Liver (tissue), 3 donors: ENCODE measurements at regions not wholly inside any gene's neighbourhood (a gene's known extent, or its start where the extent isn't known, plus 50 kb on each side); places are given as distances from the start of the nearest gene placed in this dataset.

ENCODE experiments used
- GABPA ChIP-seq, 2 donors: IDR thresholded peaks in 1 of 2; conservative IDR thresholded peaks in 1 of 2; 2 replicates each; pipeline ENCODE4 v1.6.1; 2016; ENCODE audit warnings: antibody characterized with exemption in 2 of 2, mild to moderate bottlenecking in 1 of 2, moderate library complexity in 1 of 2
- HNF4G ChIP-seq: IDR thresholded peaks from 2 replicates; pipeline ENCODE4 v1.6.1; 2016; ENCODE audit warnings: antibody characterized with exemption
- JUND ChIP-seq, 2 donors: IDR thresholded peaks; 2 replicates each; pipeline ENCODE4 v1.6.1; 2016; ENCODE audit warnings: antibody characterized with exemption in 2 of 2
- SP1 ChIP-seq: IDR thresholded peaks from 2 replicates; pipeline ENCODE4 v1.6.1; 2018; ENCODE audit warnings: antibody characterized with exemption, mild to moderate bottlenecking
- TAF1 ChIP-seq: conservative IDR thresholded peaks from 2 replicates; pipeline ENCODE4 v1.6.1; 2016; ENCODE audit warnings: antibody characterized with exemption, mild to moderate bottlenecking
- YY1 ChIP-seq: IDR thresholded peaks from 2 replicates; pipeline ENCODE4 v1.6.1; 2016; ENCODE audit warnings: antibody characterized with exemption, mild to moderate bottlenecking
- TF ChIP-seq, protein P1 (sequence below): IDR thresholded peaks from 2 replicates; pipeline ENCODE4 v1.6.1; 2016; ENCODE audit warnings: antibody characterized with exemption, mild to moderate bottlenecking
- TF ChIP-seq, protein P2 (sequence below): fragments of 150-350 bp; IDR thresholded peaks from 2 replicates; pipeline ENCODE4 v1.5.1; 2017; ENCODE audit warnings: improper control_type of control experiment, low read depth, low read length; ENCODE audit not compliant: missing input control
- TF ChIP-seq, protein P3 (sequence below): IDR thresholded peaks from 2 replicates; pipeline ENCODE4 v1.6.1; 2016; ENCODE audit warnings: antibody characterized with exemption
- TF ChIP-seq, protein P4 (sequence below): IDR thresholded peaks from 2 replicates; pipeline ENCODE4 v1.6.1; 2016; ENCODE audit warnings: antibody characterized with exemption
- TF ChIP-seq, protein P5 (sequence below): IDR thresholded peaks from 2 replicates; pipeline ENCODE4 v1.6.1; 2016; ENCODE audit warnings: antibody characterized with exemption
- donor health status: healthy.
- donor health status: healthy.

DNA sequence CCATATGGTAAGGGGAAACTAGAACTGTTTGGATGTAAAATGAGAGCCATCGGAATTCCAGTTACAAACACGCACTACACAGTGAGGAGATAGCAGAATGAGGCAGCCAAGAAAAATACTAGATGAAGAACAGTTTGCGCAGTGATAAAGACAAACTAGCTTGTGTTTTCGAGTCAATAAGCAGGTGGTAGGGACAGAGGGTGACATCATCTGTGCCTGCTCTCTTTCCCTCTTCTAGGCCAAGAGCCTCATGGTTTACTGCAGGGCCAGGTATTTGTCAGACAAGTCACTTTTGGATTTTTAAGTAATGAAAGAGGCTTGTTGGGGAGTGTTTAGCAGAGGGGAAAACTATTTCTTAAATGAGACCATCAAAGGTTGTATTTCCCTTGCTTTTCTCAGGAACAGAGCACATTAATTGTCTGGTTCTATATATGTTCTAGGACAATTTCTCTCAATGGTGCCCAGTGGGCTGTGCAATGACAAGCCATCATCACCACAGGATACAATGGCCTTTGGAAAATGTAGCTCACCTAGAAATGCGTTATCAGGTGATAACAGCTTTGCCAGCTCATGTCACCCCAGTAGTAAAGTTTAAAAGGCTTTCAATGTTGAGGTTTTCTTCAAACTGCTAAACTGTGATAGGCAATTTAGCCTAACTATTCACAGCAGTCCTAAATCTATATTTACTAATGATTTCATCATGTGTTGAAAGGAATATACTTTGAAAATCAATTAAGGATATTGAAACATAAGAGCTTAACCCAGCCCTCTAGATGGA, 1210.3 kb upstream of the ZEB2 start:
- TF ChIP-seq, protein P1, sequence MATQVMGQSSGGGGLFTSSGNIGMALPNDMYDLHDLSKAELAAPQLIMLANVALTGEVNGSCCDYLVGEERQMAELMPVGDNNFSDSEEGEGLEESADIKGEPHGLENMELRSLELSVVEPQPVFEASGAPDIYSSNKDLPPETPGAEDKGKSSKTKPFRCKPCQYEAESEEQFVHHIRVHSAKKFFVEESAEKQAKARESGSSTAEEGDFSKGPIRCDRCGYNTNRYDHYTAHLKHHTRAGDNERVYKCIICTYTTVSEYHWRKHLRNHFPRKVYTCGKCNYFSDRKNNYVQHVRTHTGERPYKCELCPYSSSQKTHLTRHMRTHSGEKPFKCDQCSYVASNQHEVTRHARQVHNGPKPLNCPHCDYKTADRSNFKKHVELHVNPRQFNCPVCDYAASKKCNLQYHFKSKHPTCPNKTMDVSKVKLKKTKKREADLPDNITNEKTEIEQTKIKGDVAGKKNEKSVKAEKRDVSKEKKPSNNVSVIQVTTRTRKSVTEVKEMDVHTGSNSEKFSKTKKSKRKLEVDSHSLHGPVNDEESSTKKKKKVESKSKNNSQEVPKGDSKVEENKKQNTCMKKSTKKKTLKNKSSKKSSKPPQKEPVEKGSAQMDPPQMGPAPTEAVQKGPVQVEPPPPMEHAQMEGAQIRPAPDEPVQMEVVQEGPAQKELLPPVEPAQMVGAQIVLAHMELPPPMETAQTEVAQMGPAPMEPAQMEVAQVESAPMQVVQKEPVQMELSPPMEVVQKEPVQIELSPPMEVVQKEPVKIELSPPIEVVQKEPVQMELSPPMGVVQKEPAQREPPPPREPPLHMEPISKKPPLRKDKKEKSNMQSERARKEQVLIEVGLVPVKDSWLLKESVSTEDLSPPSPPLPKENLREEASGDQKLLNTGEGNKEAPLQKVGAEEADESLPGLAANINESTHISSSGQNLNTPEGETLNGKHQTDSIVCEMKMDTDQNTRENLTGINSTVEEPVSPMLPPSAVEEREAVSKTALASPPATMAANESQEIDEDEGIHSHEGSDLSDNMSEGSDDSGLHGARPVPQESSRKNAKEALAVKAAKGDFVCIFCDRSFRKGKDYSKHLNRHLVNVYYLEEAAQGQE, result no peak
- TF ChIP-seq YY1 (no peak), TAF1 (no peak), GABPA (IDR thresholded peaks at IDR 0.05 in 1 of 2, conservative IDR thresholded peaks at IDR 0.05 in 1 of 2) (no peak), JUND (IDR thresholded peaks at IDR 0.05) (no peak), SP1 (no peak), HNF4G (no peak)
- TF ChIP-seq, protein P2, sequence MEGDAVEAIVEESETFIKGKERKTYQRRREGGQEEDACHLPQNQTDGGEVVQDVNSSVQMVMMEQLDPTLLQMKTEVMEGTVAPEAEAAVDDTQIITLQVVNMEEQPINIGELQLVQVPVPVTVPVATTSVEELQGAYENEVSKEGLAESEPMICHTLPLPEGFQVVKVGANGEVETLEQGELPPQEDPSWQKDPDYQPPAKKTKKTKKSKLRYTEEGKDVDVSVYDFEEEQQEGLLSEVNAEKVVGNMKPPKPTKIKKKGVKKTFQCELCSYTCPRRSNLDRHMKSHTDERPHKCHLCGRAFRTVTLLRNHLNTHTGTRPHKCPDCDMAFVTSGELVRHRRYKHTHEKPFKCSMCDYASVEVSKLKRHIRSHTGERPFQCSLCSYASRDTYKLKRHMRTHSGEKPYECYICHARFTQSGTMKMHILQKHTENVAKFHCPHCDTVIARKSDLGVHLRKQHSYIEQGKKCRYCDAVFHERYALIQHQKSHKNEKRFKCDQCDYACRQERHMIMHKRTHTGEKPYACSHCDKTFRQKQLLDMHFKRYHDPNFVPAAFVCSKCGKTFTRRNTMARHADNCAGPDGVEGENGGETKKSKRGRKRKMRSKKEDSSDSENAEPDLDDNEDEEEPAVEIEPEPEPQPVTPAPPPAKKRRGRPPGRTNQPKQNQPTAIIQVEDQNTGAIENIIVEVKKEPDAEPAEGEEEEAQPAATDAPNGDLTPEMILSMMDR, result no peak
- TF ChIP-seq, protein P3, sequence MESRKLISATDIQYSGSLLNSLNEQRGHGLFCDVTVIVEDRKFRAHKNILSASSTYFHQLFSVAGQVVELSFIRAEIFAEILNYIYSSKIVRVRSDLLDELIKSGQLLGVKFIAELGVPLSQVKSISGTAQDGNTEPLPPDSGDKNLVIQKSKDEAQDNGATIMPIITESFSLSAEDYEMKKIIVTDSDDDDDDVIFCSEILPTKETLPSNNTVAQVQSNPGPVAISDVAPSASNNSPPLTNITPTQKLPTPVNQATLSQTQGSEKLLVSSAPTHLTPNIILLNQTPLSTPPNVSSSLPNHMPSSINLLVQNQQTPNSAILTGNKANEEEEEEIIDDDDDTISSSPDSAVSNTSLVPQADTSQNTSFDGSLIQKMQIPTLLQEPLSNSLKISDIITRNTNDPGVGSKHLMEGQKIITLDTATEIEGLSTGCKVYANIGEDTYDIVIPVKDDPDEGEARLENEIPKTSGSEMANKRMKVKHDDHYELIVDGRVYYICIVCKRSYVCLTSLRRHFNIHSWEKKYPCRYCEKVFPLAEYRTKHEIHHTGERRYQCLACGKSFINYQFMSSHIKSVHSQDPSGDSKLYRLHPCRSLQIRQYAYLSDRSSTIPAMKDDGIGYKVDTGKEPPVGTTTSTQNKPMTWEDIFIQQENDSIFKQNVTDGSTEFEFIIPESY, result no peak
- TF ChIP-seq, protein P4, sequence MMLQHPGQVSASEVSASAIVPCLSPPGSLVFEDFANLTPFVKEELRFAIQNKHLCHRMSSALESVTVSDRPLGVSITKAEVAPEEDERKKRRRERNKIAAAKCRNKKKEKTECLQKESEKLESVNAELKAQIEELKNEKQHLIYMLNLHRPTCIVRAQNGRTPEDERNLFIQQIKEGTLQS, result no peak
- TF ChIP-seq, protein P5, sequence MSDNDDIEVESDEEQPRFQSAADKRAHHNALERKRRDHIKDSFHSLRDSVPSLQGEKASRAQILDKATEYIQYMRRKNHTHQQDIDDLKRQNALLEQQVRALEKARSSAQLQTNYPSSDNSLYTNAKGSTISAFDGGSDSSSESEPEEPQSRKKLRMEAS, result no peak
